ENCODE measurements at regions not wholly inside any gene's neighbourhood (a gene's known extent, or its start where the extent isn't known, plus 50 kb on each side); places are given as distances from the start of the nearest gene placed in this dataset.

GRCh38 chr6:22621701-22622100 is 52.3 kb downstream of the HDGFL1 start:
- H3K4me1 ChIP-seq (ENCODE audit: control insufficient read depth, insufficient read depth, low read length): no peaks in the 10 kb centered on the region
- H3K4me3 ChIP-seq (ENCODE audit: low read length): no peak overlapping the region
- no peak overlapping the region for H3K9ac ChIP-seq (ENCODE audit: low read length)
- H3K36me3 ChIP-seq (ENCODE audit: control insufficient read depth, insufficient read depth, low read length): no peaks in the 10 kb centered on the region
- no peaks in the 10 kb centered on the region for H3K27me3 ChIP-seq (ENCODE audit: control insufficient read depth, insufficient read depth, low read length)
- H3K27ac ChIP-seq (ENCODE audit: low read depth, low read length): no peak overlapping the region

- Histone ChIP-seq H3K27ac (ENCODE audit: low read depth, low read length) (no peak overlapping the region), H3K36me3 (ENCODE audit: control insufficient read depth, insufficient read depth, low read length) (no peaks in the 10 kb centered on the region), H3K27me3 (ENCODE audit: control insufficient read depth, insufficient read depth, low read length) (no peaks in the 10 kb centered on the region)
Measured at GRCh38 chr6:22622351-22622750, 53.0 kb downstream of the HDGFL1 start.

GRCh38 chr6:22622813-22623212 is 53.4 kb downstream of the HDGFL1 start:
- Histone ChIP-seq H3K27ac (ENCODE audit: low read depth, low read length) (no peak overlapping the region), H3K9ac (ENCODE audit: low read length) (no peak overlapping the region), H3K4me1 (ENCODE audit: control insufficient read depth, insufficient read depth, low read length) (no peaks in the 10 kb centered on the region), H3K27me3 (ENCODE audit: control insufficient read depth, insufficient read depth, low read length) (no peaks in the 10 kb centered on the region), H3K4me3 (ENCODE audit: low read length) (no peak overlapping the region), H3K36me3 (ENCODE audit: control insufficient read depth, insufficient read depth, low read length) (no peaks in the 10 kb centered on the region)

More at GRCh38 chr6:22622351-22622750, 53.0 kb downstream of the HDGFL1 start:
- Histone ChIP-seq H3K9ac (ENCODE audit: low read length) (no peak overlapping the region), H3K4me1 (ENCODE audit: control insufficient read depth, insufficient read depth, low read length) (no peaks in the 10 kb centered on the region), H3K4me3 (ENCODE audit: low read length) (no peak overlapping the region)

- Histone ChIP-seq H3K27me3 (ENCODE audit: control insufficient read depth, insufficient read depth, low read length) (no peaks in the 10 kb centered on the region), H3K36me3 (ENCODE audit: control insufficient read depth, insufficient read depth, low read length) (no peaks in the 10 kb centered on the region), H3K4me3 (ENCODE audit: low read length) (no peak overlapping the region), H3K9ac (ENCODE audit: low read length) (no peak overlapping the region), H3K27ac (ENCODE audit: low read depth, low read length) (no peak overlapping the region), H3K4me1 (ENCODE audit: control insufficient read depth, insufficient read depth, low read length) (no peaks in the 10 kb centered on the region)
Measured at GRCh38 chr6:22627644-22628043, 58.3 kb downstream of the HDGFL1 start.

- Histone ChIP-seq H3K27ac (ENCODE audit: low read depth, low read length) (no peak overlapping the region), H3K27me3 (ENCODE audit: control insufficient read depth, insufficient read depth, low read length) (no peaks in the 10 kb centered on the region), H3K36me3 (ENCODE audit: control insufficient read depth, insufficient read depth, low read length) (no peaks in the 10 kb centered on the region), H3K4me3 (ENCODE audit: low read length) (no peak overlapping the region), H3K4me1 (ENCODE audit: control insufficient read depth, insufficient read depth, low read length) (no peaks in the 10 kb centered on the region), H3K9ac (ENCODE audit: low read length) (no peak overlapping the region)
Measured at GRCh38 chr6:22631091-22631490, 61.7 kb downstream of the HDGFL1 start.

GRCh38 chr6:22632581-22633145 is 63.3 kb downstream of the HDGFL1 start:
- H3K4me1 ChIP-seq (ENCODE audit: control insufficient read depth, insufficient read depth, low read length): no peaks in the 10 kb centered on the region
- no peak overlapping the region for H3K4me3 ChIP-seq (ENCODE audit: low read length)
- no peaks in the 10 kb centered on the region for H3K36me3 ChIP-seq (ENCODE audit: control insufficient read depth, insufficient read depth, low read length)
- H3K27ac ChIP-seq (ENCODE audit: low read depth, low read length): no peak overlapping the region
- H3K27me3 ChIP-seq (ENCODE audit: control insufficient read depth, insufficient read depth, low read length): no peaks in the 10 kb centered on the region
- no peak overlapping the region for H3K9ac ChIP-seq (ENCODE audit: low read length)

GRCh38 chr6:22636452-22636851 is 67.1 kb downstream of the HDGFL1 start:
- H3K9ac ChIP-seq (ENCODE audit: low read length): no peak overlapping the region
- no peak overlapping the region for H3K27ac ChIP-seq (ENCODE audit: low read depth, low read length)
- no peaks in the 10 kb centered on the region for H3K27me3 ChIP-seq (ENCODE audit: control insufficient read depth, insufficient read depth, low read length)
- H3K4me1 ChIP-seq (ENCODE audit: control insufficient read depth, insufficient read depth, low read length): no peaks in the 10 kb centered on the region
- no peak overlapping the region for H3K4me3 ChIP-seq (ENCODE audit: low read length)
- no peaks in the 10 kb centered on the region for H3K36me3 ChIP-seq (ENCODE audit: control insufficient read depth, insufficient read depth, low read length)

- H3K4me3 ChIP-seq (ENCODE audit: low read length): no peak overlapping the region
- no peaks in the 10 kb centered on the region for H3K27me3 ChIP-seq (ENCODE audit: control insufficient read depth, insufficient read depth, low read length)
- H3K36me3 ChIP-seq (ENCODE audit: control insufficient read depth, insufficient read depth, low read length): no peaks in the 10 kb centered on the region
- no peak overlapping the region for H3K27ac ChIP-seq (ENCODE audit: low read depth, low read length)
- H3K9ac ChIP-seq (ENCODE audit: low read length): no peak overlapping the region
- no peaks in the 10 kb centered on the region for H3K4me1 ChIP-seq (ENCODE audit: control insufficient read depth, insufficient read depth, low read length)
Measured at GRCh38 chr6:22637782-22638181, 68.4 kb downstream of the HDGFL1 start.

- Histone ChIP-seq H3K27ac (ENCODE audit: low read depth, low read length) (no peak overlapping the region), H3K27me3 (ENCODE audit: control insufficient read depth, insufficient read depth, low read length) (no peaks in the 10 kb centered on the region), H3K36me3 (ENCODE audit: control insufficient read depth, insufficient read depth, low read length) (no peaks in the 10 kb centered on the region), H3K4me3 (ENCODE audit: low read length) (no peak overlapping the region), H3K9ac (ENCODE audit: low read length) (no peak overlapping the region), H3K4me1 (ENCODE audit: control insufficient read depth, insufficient read depth, low read length) (no peaks in the 10 kb centered on the region)
Measured at GRCh38 chr6:22638320-22638719, 69.0 kb downstream of the HDGFL1 start.

GRCh38 chr6:22642254-22642653 is 72.9 kb downstream of the HDGFL1 start:
- Histone ChIP-seq H3K9ac (ENCODE audit: low read length) (no peak overlapping the region), H3K27ac (ENCODE audit: low read depth, low read length) (no peak overlapping the region), H3K36me3 (ENCODE audit: control insufficient read depth, insufficient read depth, low read length) (no peaks in the 10 kb centered on the region), H3K4me1 (ENCODE audit: control insufficient read depth, insufficient read depth, low read length) (no peaks in the 10 kb centered on the region), H3K4me3 (ENCODE audit: low read length) (no peak overlapping the region), H3K27me3 (ENCODE audit: control insufficient read depth, insufficient read depth, low read length) (no peaks in the 10 kb centered on the region)

GRCh38 chr6:22643780-22644179 is 74.4 kb downstream of the HDGFL1 start:
- H3K36me3 ChIP-seq (ENCODE audit: control insufficient read depth, insufficient read depth, low read length): no peaks in the 10 kb centered on the region
- no peaks in the 10 kb centered on the region for H3K27me3 ChIP-seq (ENCODE audit: control insufficient read depth, insufficient read depth, low read length)
- H3K9ac ChIP-seq (ENCODE audit: low read length): no peak overlapping the region

GRCh38 chr6:22647719-22648118 is 78.4 kb downstream of the HDGFL1 start:
- H3K4me1 ChIP-seq (ENCODE audit: control insufficient read depth, insufficient read depth, low read length): no peaks in the 10 kb centered on the region
- no peak overlapping the region for H3K9ac ChIP-seq (ENCODE audit: low read length)
- no peak overlapping the region for H3K27ac ChIP-seq (ENCODE audit: low read depth, low read length)
- no peak overlapping the region for H3K4me3 ChIP-seq (ENCODE audit: low read length)
- no peaks in the 10 kb centered on the region for H3K36me3 ChIP-seq (ENCODE audit: control insufficient read depth, insufficient read depth, low read length)
- H3K27me3 ChIP-seq (ENCODE audit: control insufficient read depth, insufficient read depth, low read length): no peaks in the 10 kb centered on the region

More at GRCh38 chr6:22643780-22644179, 74.4 kb downstream of the HDGFL1 start:
- Histone ChIP-seq H3K27ac (ENCODE audit: low read depth, low read length) (no peak overlapping the region), H3K4me3 (ENCODE audit: low read length) (no peak overlapping the region), H3K4me1 (ENCODE audit: control insufficient read depth, insufficient read depth, low read length) (no peaks in the 10 kb centered on the region)

GRCh38 chr6:22651731-22652130 is 82.4 kb downstream of the HDGFL1 start:
- Histone ChIP-seq H3K9ac (ENCODE audit: low read length) (no peak overlapping the region), H3K27ac (ENCODE audit: low read depth, low read length) (no peak overlapping the region), H3K4me1 (ENCODE audit: control insufficient read depth, insufficient read depth, low read length) (peaks cover 4% of the 10 kb centered on the region), H3K36me3 (ENCODE audit: control insufficient read depth, insufficient read depth, low read length) (no peaks in the 10 kb centered on the region), H3K4me3 (ENCODE audit: low read length) (no peak overlapping the region), H3K27me3 (ENCODE audit: control insufficient read depth, insufficient read depth, low read length) (no peaks in the 10 kb centered on the region)
